GM18517 (cell line): ENCODE measurements at regions not wholly inside any gene's neighbourhood (a gene's known extent, or its start where the extent isn't known, plus 50 kb on each side); places are given as distances from the start of the nearest gene placed in this dataset.
"Not testable (repeated sequence)": the region's sequence is repeated elsewhere in the genome, so short reads cannot be mapped to it uniquely, and the experiment has no call there.

Experiments used
- ATAC-seq: cut with Tn5 transposase; IDR thresholded peaks from one replicate; pipeline ENCODE4 v1.9.1; 2021; ENCODE audit warnings: mild to moderate bottlenecking, moderate library complexity; ENCODE audit not compliant: unreplicated experiment

- no peak for ATAC-seq
Measured at GRCh38 chr12:46670636-46671035, 155.2 kb downstream of the SLC38A4 start.

- ATAC-seq: no peak
Measured at GRCh38 chr12:46669720-46670119, 156.1 kb downstream of the SLC38A4 start.

GRCh38 chr12:46667551-46667950, 158.2 kb downstream of the SLC38A4 start:
- no peak for ATAC-seq

DNA sequence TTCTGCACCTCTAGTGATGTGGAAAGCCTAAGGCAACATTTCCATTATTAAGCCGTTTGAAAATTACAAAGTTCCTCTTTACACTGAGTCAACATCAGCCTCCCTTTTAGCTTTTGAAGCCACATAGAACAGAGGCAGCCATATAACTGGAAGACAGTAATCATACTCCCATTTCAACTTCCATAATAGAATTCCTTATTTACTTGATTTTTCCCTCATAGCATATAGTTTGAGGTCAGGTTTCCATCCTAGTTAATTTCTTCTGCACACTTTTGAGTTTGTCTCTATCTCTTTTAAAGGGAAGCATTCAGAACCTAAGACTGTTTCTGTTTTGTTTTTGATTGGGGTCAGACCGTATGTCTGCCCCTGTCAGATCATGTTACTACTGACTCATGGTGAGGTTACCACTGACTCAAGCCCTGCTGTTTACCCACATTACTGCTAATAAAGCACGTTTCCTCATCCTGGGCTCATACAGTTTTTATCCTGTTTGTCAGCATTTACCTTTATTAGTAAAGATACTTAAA, 161.0 kb downstream of the SLC38A4 start:
- peak; percentile 52 for ATAC-seq

GRCh38 chr12:46663318-46663717, 162.5 kb downstream of the SLC38A4 start:
- no peak for ATAC-seq

- ATAC-seq: peak; percentile 90
Measured at GRCh38 chr12:46661110-46661845, 164.5 kb downstream of the SLC38A4 start.

DNA sequence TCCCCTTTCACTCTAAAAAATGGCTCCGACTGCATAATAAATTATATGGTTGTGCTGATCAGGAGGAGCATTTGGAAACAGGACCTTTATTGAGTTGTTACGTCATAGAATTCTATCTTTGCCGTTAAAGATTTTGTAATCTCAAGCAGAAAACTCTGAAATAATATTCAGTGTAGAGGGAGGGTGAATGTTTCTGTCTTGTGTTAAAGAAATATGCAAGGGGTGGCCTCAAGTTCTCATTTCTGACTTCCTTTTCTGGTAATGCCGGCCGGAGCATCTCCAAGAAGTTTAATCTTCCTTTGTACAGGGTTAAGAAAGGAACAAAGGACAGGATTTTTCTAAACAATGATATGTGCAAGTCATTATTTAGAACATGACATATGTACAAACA, 165.1 kb downstream of the SLC38A4 start:
- ATAC-seq: no peak

GRCh38 chr12:46660276-46660675, 165.5 kb downstream of the SLC38A4 start:
- ATAC-seq: no peak

- no peak for ATAC-seq
Measured at GRCh38 chr12:46659824-46660223, 166.0 kb downstream of the SLC38A4 start.

DNA sequence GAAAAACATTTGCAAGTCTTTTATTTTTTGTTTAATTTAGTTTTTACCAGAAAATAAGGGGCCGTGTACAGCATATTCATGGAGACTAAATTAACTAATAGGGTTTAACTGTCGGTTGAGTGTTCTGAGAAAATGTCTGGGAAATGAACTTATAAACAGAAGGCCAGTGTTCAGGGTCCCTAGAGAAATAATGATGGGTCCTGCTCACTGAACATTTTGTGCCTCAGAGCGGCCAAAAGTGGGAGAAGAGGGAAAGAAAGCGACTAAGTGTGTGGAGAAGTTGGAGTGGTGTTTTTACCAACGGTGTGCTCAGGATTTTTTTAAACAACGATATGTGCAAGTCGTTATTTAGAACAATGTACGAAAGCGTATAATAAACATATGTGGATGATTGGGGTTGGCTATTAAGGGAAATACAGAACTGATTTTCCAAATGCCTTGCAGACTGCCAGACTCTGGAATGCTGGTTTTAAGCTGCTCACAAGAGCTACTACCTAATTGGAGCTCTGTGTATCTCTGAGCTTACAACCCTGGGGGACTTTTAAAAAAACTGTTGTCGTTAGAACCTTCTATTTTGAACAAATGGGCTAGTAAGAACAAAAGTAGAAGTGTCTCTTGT, 166.7 kb downstream of the SLC38A4 start:
- no peak for ATAC-seq

- ATAC-seq: no peak
Measured at GRCh38 chr12:46657453-46658411, 168.1 kb downstream of the SLC38A4 start.

DNA sequence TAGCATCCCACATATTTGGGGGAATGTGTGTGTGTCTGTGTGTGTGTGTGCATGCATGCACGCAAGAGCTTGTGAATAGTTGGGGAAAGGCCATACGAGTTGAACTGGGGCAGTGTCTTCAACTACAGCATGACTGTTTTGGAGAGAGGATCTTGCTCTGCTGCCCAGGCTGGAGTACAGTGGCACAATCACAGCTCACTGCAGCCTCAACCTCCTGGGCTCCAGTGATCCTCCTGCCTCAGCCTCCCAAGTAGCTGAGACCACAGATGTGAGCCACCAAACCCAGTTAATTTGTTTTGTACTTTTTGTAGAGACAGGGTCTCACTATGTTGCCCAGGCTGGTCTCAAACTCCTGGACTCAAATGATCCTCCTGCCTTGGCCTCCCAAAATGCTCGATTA, 169.8 kb downstream of the SLC38A4 start:
- not testable (repeated sequence) for ATAC-seq

DNA sequence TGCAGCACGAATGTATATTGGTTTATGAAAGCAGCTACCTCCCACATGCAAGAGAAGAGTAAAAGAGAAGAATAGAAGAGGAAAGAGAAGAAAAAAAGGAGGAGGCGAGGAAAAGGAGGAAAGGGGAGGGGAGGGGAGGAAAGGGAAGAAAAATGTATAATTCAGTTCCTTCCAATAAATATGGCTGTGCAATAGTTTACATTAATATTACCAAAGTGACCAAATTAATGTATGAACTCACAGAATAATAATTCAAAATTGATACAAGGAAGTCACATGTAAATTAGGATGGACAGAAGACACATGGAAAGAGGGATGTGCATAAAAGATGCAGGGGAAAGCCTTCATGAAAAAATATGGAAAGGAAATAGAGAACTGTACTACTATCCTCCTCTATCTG, 172.5 kb downstream of the SLC38A4 start:
- no peak for ATAC-seq

GRCh38 chr12:46652692-46653091, 173.1 kb downstream of the SLC38A4 start:
- ATAC-seq: no peak

GRCh38 chr12:46650688-46651087, 175.1 kb downstream of the SLC38A4 start:
- ATAC-seq: no peak

DNA sequence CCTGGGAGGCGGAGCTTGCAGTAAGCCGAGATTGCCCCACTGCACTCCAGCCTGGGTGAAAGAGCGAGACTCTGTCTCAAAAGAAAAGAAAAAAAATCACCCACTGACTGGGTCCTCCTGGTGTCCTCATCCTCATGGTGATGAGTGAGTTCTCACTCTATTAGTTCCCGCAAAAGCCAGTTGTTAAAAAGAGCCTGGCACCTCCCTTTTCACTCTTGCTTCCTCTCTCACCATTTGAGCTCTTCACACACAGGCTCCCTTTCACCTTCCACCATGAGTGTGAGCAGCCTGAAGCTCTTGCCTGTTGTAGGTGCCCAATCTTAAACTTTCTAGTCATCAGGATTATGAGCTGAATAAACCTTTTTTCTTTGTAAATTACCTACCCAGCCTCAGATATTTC, 176.4 kb downstream of the SLC38A4 start:
- no peak for ATAC-seq

DNA sequence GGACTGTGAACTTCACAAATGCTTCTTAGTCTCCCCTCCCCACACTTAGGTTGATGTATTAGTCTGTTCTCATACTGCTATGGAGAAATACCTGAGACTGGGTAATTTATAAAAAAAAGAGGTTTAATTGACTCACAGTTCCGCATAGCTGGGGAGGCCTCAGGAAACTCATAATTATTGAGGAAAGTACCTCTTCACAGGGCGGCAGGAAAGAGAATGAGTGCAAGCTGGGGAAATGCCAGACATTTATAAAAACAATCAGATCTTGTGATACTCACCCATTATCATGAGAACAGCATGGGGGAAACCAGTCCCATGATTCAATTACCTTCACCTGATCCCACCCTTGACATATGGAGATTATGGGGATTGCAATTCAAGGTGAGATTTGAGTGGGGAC, 178.8 kb downstream of the SLC38A4 start:
- ATAC-seq: no peak

DNA sequence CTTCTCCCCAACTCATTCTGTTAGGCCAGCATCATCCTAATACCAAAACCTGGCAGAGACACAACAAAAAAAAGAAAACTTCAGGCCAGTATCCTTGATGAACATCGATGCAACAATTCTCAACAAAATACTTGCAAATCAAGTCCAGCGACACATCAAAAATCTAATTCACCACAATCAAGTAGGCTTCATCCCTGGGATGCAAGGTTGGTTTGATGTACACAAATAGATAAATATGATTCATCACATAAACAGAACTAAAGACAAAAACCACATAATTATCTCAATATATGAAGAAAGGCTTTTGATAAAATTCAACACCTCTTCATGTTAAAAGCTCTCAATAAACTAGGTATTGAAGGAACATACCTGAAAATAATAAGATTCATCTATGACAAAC, 184.1 kb downstream of the SLC38A4 start:
- not testable (repeated sequence) for ATAC-seq

DNA sequence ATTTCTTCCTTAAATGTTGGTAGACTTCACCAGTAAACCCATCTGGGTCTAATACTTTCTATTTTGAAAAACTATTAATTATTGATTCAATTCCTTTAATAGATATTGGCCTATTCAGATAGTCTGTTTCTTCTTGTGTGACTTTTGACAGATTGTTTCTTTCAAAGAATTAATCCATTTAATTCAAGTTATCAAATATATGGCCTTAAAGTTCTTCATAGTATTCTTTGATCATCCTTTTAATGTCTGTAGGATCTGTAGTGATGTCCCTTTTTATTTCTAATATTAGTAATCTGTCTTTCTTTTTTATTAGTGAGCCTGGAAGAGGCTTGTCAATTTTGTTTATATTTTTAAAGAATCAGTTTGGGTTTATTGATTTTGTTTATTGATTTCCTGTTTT, 190.0 kb downstream of the SLC38A4 start:
- ATAC-seq: no peak

DNA sequence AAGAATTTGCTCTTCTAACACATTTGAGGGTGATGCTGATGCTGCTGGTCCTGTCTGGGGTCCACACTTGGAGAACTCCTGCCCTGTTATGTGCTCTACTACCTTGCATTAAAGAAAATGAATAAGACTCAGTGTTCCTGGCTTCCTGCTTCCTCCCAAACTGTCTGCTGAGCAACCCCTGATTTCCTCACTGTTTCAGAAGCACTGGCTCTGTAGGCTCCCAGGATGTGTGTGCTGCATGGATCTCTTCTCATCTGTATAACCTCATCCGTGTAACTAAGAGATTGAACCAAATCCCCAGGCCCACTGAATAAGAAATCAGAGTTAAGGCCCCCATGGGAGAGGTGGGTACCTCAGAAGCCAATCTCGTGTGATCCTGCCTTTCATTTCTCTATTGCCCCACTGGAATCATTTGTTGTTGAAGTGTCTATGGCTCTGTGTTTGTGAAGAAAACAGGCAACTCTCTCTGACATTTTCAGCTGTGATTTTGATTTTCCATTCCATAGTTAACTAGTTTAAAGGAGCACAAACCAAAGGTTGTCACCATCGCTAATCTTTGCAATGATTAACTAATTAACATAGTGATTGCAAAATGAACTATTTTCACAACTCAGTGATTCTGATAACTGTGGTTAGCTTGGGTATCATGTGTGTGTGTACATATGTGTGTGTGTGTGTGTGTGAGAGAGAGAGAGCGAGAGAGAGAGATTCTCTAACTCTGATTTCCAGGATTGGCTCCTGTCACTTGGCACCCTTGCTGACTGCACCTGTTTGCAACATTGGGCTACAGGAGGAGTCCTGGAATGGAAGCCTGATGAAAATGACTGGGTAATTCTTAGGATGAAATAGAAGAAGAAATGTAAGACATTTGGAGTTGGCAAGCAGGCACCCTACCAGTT, 196.2 kb downstream of the SLC38A4 start:
- no peak for ATAC-seq
